ENCODE measurements at regions not wholly inside any gene's neighbourhood (a gene's known extent, or its start where the extent isn't known, plus 50 kb on each side); places are given as distances from the start of the nearest gene placed in this dataset.

GRCh38 chr4:138964716-138965426 is 50.7 kb upstream of the NOCT start:
- TF ChIP-seq POLR2A (IDR thresholded peaks at IDR 0.05; ENCODE audit: low read depth), result no peak
- TF ChIP-seq POLR2AphosphoS5 (IDR thresholded peaks at IDR 0.05), result no peak
- TF ChIP-seq CTCF (IDR thresholded peaks at IDR 0.05), result no peak
- TF ChIP-seq EP300 (IDR thresholded peaks at IDR 0.05), result no peak

All from esophagus muscularis mucosa (tissue), 4 donors.